LoVo (cell line): ENCODE measurements at regions not wholly inside any gene's neighbourhood (a gene's known extent, or its start where the extent isn't known, plus 50 kb on each side); places are given as distances from the start of the nearest gene placed in this dataset.

ENCODE experiments used
- DNase-seq: peaks from one replicate; pipeline ENCODE4 v3.0.0-alpha.2; 2016; ENCODE audit warnings: low spot score

GRCh38 chr7:67690700-67691099 is 694.1 kb downstream of the TYW1 start:
- DNase-seq: no peak

- DNase-seq: no peak
Observed at GRCh38 chr7:67692425-67692824, 695.8 kb downstream of the TYW1 start.

DNA sequence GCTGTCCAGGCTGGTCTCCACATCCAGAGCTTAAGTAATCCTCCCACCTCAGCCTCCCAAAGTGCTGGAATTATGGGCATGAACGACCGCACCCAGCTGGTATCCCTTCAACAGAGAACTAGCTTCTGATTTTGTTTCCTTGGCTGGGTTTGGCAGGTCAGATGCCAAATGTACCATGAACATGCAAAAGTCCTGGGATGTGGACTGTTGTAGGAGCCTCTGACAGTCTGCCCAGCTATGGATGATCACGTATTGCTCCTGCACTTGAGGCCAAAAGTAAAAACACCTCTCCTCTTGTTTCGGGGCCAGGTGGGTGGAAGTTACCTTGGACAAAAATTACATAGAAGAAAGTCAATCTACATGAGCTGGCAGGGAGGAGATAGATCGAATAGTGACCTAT is 699.5 kb downstream of the TYW1 start:
- DNase-seq: no peak

DNA sequence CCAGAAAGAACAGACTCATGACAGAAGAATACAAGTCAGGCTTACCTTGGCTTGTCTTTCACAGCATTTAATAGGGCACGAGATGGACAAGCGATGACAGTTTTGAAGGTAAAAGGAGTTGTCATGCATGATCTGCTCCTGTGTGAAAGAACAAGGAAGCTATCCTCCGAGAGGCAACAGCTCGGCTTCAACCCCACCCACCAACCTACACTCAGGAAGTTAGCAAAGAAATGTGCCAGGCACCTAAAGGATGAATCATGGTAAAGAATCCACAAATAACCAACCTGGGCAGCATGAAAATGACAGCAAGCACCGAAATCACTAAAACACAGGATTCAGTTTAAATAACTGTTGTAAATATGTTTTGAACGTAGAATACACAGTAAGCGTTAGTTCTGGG is 700.2 kb downstream of the TYW1 start:
- DNase-seq: no peak

DNA sequence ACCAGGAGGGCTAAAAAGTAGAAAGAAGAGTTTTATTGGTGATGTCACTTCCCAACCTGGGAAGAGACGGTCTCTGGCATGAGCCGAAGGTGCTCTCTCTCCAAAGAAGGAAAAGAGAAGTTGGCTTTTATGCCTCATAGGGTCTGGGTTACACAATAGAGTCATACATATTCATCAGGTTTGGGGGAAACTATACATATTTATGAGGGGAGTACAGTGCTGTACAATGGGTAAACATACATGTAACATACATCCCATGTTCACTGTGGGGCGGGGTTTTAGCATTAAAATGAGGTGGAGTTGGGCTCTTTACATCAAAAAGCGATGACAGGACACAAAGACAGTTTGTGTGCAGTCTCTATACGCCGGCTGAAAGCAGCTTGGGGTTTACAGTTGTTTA is 701.7 kb downstream of the TYW1 start:
- no peak for DNase-seq

- no peak for DNase-seq
Observed at GRCh38 chr7:67705850-67706249, 709.2 kb downstream of the TYW1 start.

- DNase-seq: no peak
Observed at GRCh38 chr7:67711706-67712105, 715.1 kb downstream of the TYW1 start.

- no peak for DNase-seq
Observed at GRCh38 chr7:67713451-67714056, 716.9 kb downstream of the TYW1 start.

- no peak for DNase-seq
Observed at GRCh38 chr7:67716729-67717128, 720.1 kb downstream of the TYW1 start.

- DNase-seq: no peak
Observed at GRCh38 chr7:67723591-67723990, 727.0 kb downstream of the TYW1 start.

DNA sequence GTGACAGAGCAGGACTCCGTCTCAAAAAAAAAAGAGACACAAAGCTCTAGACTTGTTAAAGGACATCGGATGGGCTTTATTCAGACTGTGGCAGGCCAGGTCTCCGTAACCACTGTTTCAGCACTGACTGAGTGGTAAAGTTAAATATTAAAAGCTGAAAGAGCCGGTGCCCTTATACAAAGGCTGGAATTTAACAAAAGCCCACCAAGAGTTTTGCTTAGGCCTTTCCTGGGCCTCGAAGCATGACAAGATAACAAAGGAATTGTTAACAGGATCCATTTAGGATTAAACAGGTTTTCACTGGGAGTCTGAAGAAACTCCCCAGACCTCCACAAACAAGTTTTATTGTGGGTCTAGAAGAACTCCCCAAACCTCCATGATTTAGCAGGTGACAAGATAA is 727.8 kb downstream of the TYW1 start:
- DNase-seq: no peak

DNA sequence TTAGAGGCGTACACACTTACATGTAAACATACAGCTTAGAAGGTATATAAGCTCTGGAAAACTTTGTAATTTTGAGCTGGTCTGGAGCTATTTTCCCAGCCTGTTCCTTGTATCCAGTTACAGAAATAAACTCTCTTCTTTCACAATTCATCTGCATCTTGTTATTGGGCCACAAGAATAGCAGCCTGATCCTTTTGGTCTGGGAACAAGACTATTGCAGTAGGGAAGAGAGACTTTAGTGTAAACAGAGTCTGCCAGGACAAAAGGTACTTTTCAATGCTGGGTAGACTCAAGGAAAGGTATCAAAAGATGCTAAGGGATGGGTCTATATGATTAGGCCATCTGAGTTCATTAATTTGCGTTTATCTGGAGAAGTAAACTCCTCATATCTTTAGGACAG is 728.3 kb downstream of the TYW1 start:
- DNase-seq: no peak

GRCh38 chr7:67725423-67725822 is 728.8 kb downstream of the TYW1 start:
- no peak for DNase-seq

DNA sequence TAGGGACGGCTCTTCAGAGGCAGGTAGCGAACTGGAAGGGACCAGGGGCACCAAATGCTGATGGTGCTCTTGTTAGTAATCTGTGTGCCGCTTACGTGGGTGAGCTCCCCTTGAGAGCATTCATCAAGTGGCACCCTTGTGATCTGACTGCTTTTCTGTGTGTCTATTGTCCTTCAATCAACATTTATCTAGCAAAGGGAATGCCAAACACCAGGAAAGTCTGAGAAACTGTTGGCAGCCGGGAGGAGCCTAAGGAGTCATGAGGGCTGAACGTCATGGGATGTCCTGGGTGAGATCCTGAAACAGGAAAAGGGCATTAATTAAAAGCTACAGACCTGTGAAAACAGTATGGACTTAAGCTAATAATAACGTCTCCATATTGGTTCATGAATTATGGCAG is 733.1 kb downstream of the TYW1 start:
- no peak for DNase-seq

DNA sequence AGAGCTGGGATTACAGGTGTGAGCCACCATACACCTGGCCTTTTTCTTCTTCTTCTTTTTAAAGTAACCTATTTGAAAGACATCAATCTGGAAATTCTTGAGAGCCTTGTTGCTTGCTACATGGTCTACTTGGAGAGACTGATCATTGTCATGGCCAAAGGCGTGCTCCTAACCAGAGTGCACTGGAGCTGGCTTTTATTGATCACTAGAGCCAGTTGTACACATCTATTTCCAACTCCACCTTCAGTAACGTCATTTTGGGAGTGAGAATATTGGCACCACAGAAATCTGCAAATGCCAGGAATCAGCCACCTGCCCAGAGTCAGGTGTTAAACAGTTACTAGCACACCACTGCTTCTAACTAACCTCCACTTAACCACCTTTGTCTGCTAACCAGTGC is 735.1 kb downstream of the TYW1 start:
- DNase-seq: no peak

DNA sequence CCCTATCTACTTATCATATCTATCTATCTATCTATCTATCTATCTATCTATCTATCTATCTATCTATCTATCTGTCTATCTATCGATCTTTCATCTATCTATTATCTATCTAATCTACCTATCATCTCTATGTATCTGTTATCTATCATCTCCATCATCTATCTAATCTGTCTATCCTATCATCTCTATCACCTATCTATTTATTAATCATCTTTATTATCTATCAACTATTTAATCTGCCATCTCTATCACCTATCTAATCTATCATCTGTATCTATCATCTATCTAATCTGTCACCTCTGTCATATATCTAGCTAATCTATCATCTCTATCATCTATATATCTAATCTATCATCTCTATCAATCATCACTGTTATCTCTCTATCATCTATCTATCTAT is 736.3 kb downstream of the TYW1 start:
- no peak for DNase-seq

DNA sequence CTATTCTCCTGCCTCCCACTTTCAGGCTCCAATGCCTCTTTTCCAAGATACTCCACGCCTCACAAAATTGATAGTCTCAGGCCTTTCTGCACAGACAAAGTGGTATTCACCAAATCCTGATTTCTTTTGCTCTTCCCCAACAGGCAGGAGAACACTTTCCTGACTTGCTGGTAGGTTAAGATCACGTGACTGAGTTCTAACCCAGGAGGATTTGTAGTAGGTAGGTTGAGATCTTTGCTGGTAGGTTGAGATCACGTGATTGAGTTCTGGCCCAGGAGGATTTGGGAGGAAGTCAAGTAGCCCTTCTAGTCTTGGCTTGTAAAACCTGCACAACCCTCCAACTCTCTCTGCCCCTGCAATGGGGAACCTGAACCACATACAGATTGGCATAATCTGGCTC is 741.5 kb downstream of the TYW1 start:
- no peak for DNase-seq

GRCh38 chr7:67738958-67739357 is 742.3 kb downstream of the TYW1 start:
- DNase-seq: no peak

DNA sequence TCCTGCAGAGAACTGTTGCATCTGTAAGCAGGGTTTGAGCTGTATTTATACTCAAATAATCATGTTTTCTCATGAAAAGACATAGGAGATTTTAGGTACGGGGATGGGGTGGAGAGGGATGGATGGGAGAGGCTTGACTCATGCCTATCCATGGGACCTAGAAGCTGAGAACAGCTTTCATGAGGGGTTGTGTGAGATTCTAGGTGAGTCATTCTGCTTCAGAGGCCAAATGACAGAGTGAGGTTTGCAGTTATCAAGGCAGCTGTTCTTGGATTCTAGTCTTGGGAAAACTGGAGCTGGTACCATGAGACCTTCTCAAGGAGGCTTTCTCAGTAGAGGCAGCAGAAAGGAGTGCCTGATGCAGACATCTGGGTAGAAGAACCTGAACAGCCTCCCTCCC is 746.9 kb downstream of the TYW1 start:
- no peak for DNase-seq

GRCh38 chr7:67752227-67752626 is 755.6 kb downstream of the TYW1 start:
- no peak for DNase-seq

DNA sequence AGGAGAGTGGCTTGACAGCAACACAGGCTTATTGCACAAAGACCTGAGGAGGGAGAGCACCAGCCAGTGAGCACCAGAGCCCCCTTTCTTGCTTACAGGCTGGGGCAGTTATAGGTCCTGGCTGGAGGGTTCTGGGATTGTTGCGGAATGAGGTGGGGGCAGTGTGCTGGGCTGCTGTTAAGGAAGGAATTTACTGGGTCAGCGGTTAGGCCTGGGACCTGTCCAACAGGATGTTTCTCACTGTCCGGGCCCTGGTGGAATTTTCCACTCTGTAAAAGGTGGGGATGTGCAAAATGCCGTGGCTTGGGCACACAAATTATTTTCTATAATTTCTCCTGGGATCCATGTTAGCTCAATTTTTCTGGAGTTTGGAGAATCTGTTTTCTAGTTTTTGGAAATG is 757.3 kb downstream of the TYW1 start:
- DNase-seq: peak; percentile 23

DNA sequence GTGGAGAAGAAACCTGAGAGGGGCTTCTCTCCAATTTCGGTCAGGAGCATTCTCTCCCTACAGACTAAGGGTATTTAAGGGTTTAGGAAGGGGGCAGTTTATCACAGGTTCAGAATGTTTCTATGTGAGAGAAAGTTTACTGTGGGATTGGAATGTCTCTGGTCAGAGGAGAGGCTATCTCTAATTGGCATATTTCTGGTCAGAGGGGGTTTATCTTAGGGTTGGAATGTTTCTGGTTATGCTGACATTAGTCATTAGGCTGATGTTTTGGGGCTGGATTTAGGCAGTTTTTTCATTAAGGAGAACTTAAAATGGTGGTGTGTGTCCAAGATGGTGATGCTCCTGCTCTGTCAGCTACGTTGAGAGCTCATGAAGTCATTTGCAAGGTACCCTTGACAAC is 758.0 kb downstream of the TYW1 start:
- no peak for DNase-seq

DNA sequence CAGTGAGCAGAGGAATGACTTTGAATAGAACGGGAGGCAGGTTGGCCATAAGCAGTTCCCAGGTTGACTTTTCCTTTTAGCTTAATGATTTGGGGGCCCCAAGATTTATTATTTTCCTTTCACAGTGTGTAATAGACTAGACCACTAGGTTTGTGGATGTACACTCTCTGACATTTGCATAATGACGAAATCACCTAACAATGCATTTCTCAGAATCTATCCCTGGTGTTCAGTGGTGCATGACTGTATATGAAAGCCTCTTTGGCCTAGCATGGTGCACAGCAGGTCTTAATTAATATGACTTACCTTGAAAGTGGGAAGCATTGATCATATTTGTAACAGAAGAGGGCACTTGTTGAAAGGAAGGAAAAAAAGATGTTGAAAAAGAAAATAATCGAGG is 761.9 kb downstream of the TYW1 start:
- DNase-seq: no peak

GRCh38 chr7:67760971-67761370 is 764.3 kb downstream of the TYW1 start:
- no peak for DNase-seq

- no peak for DNase-seq
Observed at GRCh38 chr7:67762516-67762915, 765.9 kb downstream of the TYW1 start.
